SK-N-SH treated with all-trans-retinoic acid at 6 μM for 48 hours (cell line): ENCODE measurements at regions not wholly inside any gene's neighbourhood (a gene's known extent, or its start where the extent isn't known, plus 50 kb on each side); places are given as distances from the start of the nearest gene placed in this dataset.

Experiments
- ESRRG ChIP-seq: fragments of 250-450 bp; sonication (Bioruptor Pico); IDR thresholded peaks from 2 replicates; pipeline ENCODE4 v1.6.1; 2021; ENCODE audit warnings: mild to moderate bottlenecking
- ISL1 ChIP-seq: fragments of 250-450 bp; sonication (Bioruptor Pico); IDR thresholded peaks from 2 replicates; pipeline ENCODE4 v2.1.2; 2022; ENCODE audit warnings: mild to moderate bottlenecking, moderate library complexity
- RARB ChIP-seq: fragments of 250-450 bp; sonication (Bioruptor Pico); IDR thresholded peaks from 2 replicates; pipeline ENCODE4 v1.8.0; 2021; ENCODE audit warnings: mild to moderate bottlenecking, moderate library complexity
- ZFP30 ChIP-seq: fragments of 450-650 bp; formaldehyde crosslinking; IDR thresholded peaks from 2 replicates; pipeline ENCODE4 v1.5.0; 2022; ENCODE audit warnings: mild to moderate bottlenecking, moderate library complexity
- TF ChIP-seq, protein P1 (sequence below): fragments of 250-450 bp; sonication (Bioruptor Pico); IDR thresholded peaks from 2 replicates; pipeline ENCODE4 v1.5.1; 2021; ENCODE audit warnings: mild to moderate bottlenecking, moderate library complexity

DNA sequence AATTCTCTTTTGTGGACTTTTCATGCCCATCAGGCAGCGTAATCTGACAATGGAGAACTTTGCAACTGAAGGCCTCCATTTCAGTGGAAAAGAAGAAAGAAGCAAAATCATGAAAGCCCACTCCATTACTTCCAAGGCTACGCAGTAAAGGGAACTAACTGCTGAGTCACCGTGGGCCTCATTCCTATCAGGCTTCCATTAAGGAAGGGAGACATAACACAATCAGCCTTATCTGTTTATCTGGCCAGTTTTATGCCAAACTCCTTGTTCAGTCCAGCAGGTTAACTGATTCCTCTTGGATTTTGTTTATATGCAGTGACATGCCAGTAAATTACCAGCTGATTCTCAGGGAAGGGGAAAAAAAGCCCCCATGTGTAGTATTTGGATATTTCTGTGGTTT lies 56.8 kb upstream of the KATNAL1 start:
- TF ChIP-seq RARB (CRISPR knock-in tag): no peak
- TF ChIP-seq, protein P1, sequence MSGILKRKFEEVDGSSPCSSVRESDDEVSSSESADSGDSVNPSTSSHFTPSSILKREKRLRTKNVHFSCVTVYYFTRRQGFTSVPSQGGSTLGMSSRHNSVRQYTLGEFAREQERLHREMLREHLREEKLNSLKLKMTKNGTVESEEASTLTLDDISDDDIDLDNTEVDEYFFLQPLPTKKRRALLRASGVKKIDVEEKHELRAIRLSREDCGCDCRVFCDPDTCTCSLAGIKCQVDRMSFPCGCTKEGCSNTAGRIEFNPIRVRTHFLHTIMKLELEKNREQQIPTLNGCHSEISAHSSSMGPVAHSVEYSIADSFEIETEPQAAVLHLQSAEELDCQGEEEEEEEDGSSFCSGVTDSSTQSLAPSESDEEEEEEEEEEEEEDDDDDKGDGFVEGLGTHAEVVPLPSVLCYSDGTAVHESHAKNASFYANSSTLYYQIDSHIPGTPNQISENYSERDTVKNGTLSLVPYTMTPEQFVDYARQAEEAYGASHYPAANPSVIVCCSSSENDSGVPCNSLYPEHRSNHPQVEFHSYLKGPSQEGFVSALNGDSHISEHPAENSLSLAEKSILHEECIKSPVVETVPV (CRISPR knock-in tag): no peak
- peak; percentile 68 for TF ChIP-seq ISL1 (CRISPR knock-in tag)
- TF ChIP-seq ESRRG (CRISPR knock-in tag): no peak
- TF ChIP-seq ZFP30 (CRISPR knock-in tag): no peak
